K562 (cell line): ENCODE measurements at regions not wholly inside any gene's neighbourhood (a gene's known extent, or its start where the extent isn't known, plus 50 kb on each side); places are given as distances from the start of the nearest gene placed in this dataset.

ENCODE experiments used
- ATAC-seq: fragments of 200-7000 bp; cut with Tn5 transposase; 3 replicates; pipeline ENCODE4 v1.9.1; 2020; ENCODE audit warnings: moderate library complexity
- BruUV-seq: library from RNA; stranded (reverse); fragments of 400-500 nt; replicated peaks from 2 replicates; lab custom pipeline; 2021; lab: Mats Ljungman, UMichigan
- CTCF ChIA-PET: fragments of 300-600 bp; formaldehyde crosslinking; extraction: SDS; loops from one replicate; lab custom pipeline; 2021; ENCODE audit warnings: low intra/inter-chr PET ratio; lab: Yijun Ruan, JAX
- POLR2A ChIA-PET: fragments of 300-600, 350-650 bp; sonication (Branson Sonifier 250); formaldehyde crosslinking; extraction: SDS; loops from one replicate; lab custom pipeline; 2021; ENCODE audit warnings: antibody characterized with exemption, inconsistent platforms; lab: Yijun Ruan, JAX
- DNase-seq, 4 experiments: peaks; one replicate each; pipeline versions ENCODE4 v3.0.0 to v3.0.0-alpha.2; 2011 to 2018; ENCODE audit warnings: low spot score in 3 of 4, mixed read lengths in 3 of 4; ENCODE audit errors: extremely low read depth in 1 of 4
- FAIRE-seq: peaks from 2 replicates; lab custom pipeline; 2011; peaks lifted over from hg19 to GRCh38; lab: Jason Lieb, UNC
- H2AFZ ChIP-seq: 2 replicates; pipeline ENCODE4 v1.6.0; 2011; ENCODE audit warnings: low read depth, low read length, control low read depth, inconsistent platforms
- H3K27ac ChIP-seq: fragments of 200-600 bp; 3 replicates; pipeline ENCODE4 v1.8.0; 2011; ENCODE audit warnings: low read depth, mild to moderate bottlenecking, control low read depth, inconsistent platforms, low read length, moderate library complexity, mixed read lengths; ENCODE audit errors: extremely low read depth
- H3K27me3 ChIP-seq, 2 experiments: fragments of 300-600 bp in 1 of 2; 2 replicates in 1 of 2; 3 replicates in 1 of 2; pipeline versions ENCODE4 v1.6.0 to v1.8.0; 2011; ENCODE audit warnings: inconsistent platforms in 2 of 2, low read length in 2 of 2, mild to moderate bottlenecking in 1 of 2, mixed read lengths in 1 of 2, moderate library complexity in 1 of 2; ENCODE audit not compliant: control insufficient read depth in 2 of 2, insufficient read depth in 2 of 2
- H3K36me3 ChIP-seq: fragments of 300-600 bp; 3 replicates; pipeline ENCODE4 v1.8.0; 2011; ENCODE audit warnings: mild to moderate bottlenecking, low read length, inconsistent platforms; ENCODE audit not compliant: control insufficient read depth, insufficient read depth
- H3K4me1 ChIP-seq, 2 experiments: fragments of 200-600 bp in 1 of 2; replicated peaks in 1 of 2; 2 replicates in 1 of 2; 3 replicates in 1 of 2; pipeline versions ENCODE4 v1.5.1 to v1.8.0; 2011; ENCODE audit warnings: inconsistent platforms in 2 of 2, low read length in 2 of 2, mild to moderate bottlenecking in 1 of 2, mixed read lengths in 1 of 2, moderate library complexity in 1 of 2; ENCODE audit not compliant: control insufficient read depth in 2 of 2, insufficient read depth in 2 of 2
- H3K4me2 ChIP-seq: 2 replicates; pipeline ENCODE4 v1.6.1; 2011; ENCODE audit warnings: low read length, control low read depth, inconsistent platforms, mixed read lengths; ENCODE audit not compliant: insufficient read depth
- H3K4me3 ChIP-seq: fragments of 200-600 bp; sonication (generic), shearing (Covaris generic); 2 replicates; pipeline ENCODE4 v1.5.1; 2016; ENCODE audit warnings: control low read depth, inconsistent platforms
- H3K79me2 ChIP-seq: fragments of 200-600 bp; 3 replicates; pipeline ENCODE4 v1.8.0; 2011; ENCODE audit warnings: low read length, inconsistent platforms; ENCODE audit not compliant: control insufficient read depth, insufficient read depth
- H3K9ac ChIP-seq, 2 experiments: 2 replicates each; pipeline versions ENCODE4 v1.6.0 to v1.6.1; 2011; ENCODE audit warnings: low read depth in 2 of 2, low read length in 2 of 2, control low read depth in 1 of 2, inconsistent platforms in 1 of 2, mild to moderate bottlenecking in 1 of 2, mixed read lengths in 1 of 2; ENCODE audit not compliant: insufficient read depth in 1 of 2
- H3K9me1 ChIP-seq: one replicate; pipeline ENCODE4 v1.6.0; 2011; ENCODE audit warnings: inconsistent platforms, mild to moderate bottlenecking, low read length, moderate library complexity; ENCODE audit not compliant: control insufficient read depth, insufficient read depth
- H3K9me3 ChIP-seq: replicated peaks from 2 replicates; pipeline ENCODE4 v1.5.1; 2011; ENCODE audit warnings: low read depth, low read length, inconsistent platforms; ENCODE audit not compliant: control insufficient read depth, insufficient read depth
- H4K20me1 ChIP-seq: replicated peaks from 2 replicates; pipeline ENCODE4 v1.6.1; 2011; ENCODE audit warnings: low read length, inconsistent platforms, mixed read lengths; ENCODE audit not compliant: control insufficient read depth, insufficient read depth
- CREM ChIP-seq: IDR thresholded peaks from 2 replicates; pipeline ENCODE4 v1.6.1; 2014; ENCODE audit warnings: antibody characterized with exemption, low read depth
- HNRNPH1 ChIP-seq: fragments of 200-400 bp; formaldehyde crosslinking; optimal IDR thresholded peaks from 2 replicates; pipeline ENCODE3; 2017; ENCODE audit warnings: low read depth, mild to moderate bottlenecking, low read length, moderate library complexity
- NFYB ChIP-seq: IDR thresholded peaks from 2 replicates; pipeline ENCODE4 v1.6.1; 2011; ENCODE audit warnings: mild to moderate bottlenecking, moderate library complexity; ENCODE audit not compliant: insufficient read length; ENCODE audit errors: extremely low read depth
- RBM17 ChIP-seq: fragments of 200-400 bp; formaldehyde crosslinking; IDR thresholded peaks from 2 replicates; pipeline ENCODE4 v1.6.1; 2017; ENCODE audit warnings: low read depth, mild to moderate bottlenecking, low read length, borderline replicate concordance
- SIN3A ChIP-seq, 2 experiments: fragments of 150-350 bp in 1 of 2; IDR thresholded peaks; 2 replicates each; pipeline ENCODE4 v1.6.1; 2011 to 2016; ENCODE audit warnings: borderline replicate concordance in 2 of 2, low read depth in 2 of 2, low read length in 2 of 2, mild to moderate bottlenecking in 2 of 2, moderate library complexity in 2 of 2; ENCODE audit not compliant: control insufficient read depth in 1 of 2
- ZBTB8A ChIP-seq: fragments of 450-650 bp; IDR thresholded peaks from 2 replicates; pipeline ENCODE4 v1.6.1; 2018; ENCODE audit warnings: mild to moderate bottlenecking, moderate library complexity; ENCODE audit not compliant: partially characterized antibody
- ZNF324 ChIP-seq: fragments of 250-450 bp; sonication (Bioruptor Pico); IDR thresholded peaks from 2 replicates; pipeline ENCODE4 v1.4.0; 2020; ENCODE audit warnings: mild to moderate bottlenecking
- ZNF583 ChIP-seq: fragments of 250-450 bp; sonication (Bioruptor Pico); IDR thresholded peaks from 2 replicates; pipeline ENCODE4 v1.4.0; 2020
- WGBS: fragments of 100-300 bp; shearing (Covaris generic); methylation state at CpG from one replicate; pipeline ENCODE4 v1.1.6; 2016; ENCODE audit warnings: low coverage, mixed read lengths; ENCODE audit not compliant: insufficient coverage; ENCODE audit errors: missing lambda C conversion rate; 5-methylcytosine and 5-hydroxymethylcytosine counted together
- in situ Hi-C: fragments of 300-500 bp; cut with MboI; formaldehyde crosslinking; loops from 4 replicates; pipeline ENCODE4 v1.15.0; 2018; ENCODE audit warnings: inconsistent platforms, mixed read lengths
- intact Hi-C: fragments of 100-400 bp; cut with micrococcal nuclease; formaldehyde crosslinking; loops from 2 replicates; pipeline ENCODE4 v1.14.2; 2022
- TF ChIP-seq, protein P1 (sequence below): fragments of 250-450 bp; sonication (Bioruptor Pico); IDR thresholded peaks from 2 replicates; pipeline ENCODE4 v1.5.0; 2022; ENCODE audit warnings: mild to moderate bottlenecking
- TF ChIP-seq, protein P2 (sequence below), 3 experiments: fragments of 200-800 bp in 1 of 3; fragments of 250-450 bp in 1 of 3; fragments of 450-650 bp in 1 of 3; sonication (Bioruptor Pico) in 1 of 3; sonication (Bioruptor generic) in 1 of 3; formaldehyde crosslinking in 1 of 3; IDR thresholded peaks; 2 replicates each; pipeline versions ENCODE4 v1.6.1 to v1.8.0; 2016 to 2022; ENCODE audit warnings: mild to moderate bottlenecking in 2 of 3, missing genetic modification characterization in 2 of 3, missing compliant biosample characterization in 1 of 3, moderate library complexity in 1 of 3

DNA sequence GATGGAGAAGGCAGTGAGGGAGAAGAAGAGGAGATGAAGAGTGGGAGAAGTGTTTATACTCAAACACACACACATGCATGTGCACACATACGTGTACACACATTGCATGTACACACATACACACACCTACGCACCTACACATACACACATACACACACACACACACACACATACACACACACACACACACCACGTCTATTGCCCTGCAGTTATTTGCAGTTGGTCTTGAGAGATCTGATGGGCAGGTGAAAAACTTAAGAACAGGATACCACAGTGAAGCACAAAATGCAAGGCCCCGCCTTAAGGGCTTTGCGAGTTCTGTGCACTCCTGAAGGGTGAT lies 190.2 kb downstream of the MYCN start:
- Histone ChIP-seq H3K27me3 (no peaks in the 10 kb centered on the region), H3K9me1 (no peaks in the 10 kb centered on the region), H2AFZ (no peak overlapping the region), H3K9ac (no peak overlapping the region), H3K9me3 (no peaks in the 10 kb centered on the region), H3K4me3 (no peak overlapping the region), H4K20me1 (no peaks in the 10 kb centered on the region), H3K4me2 (no peak overlapping the region), H3K36me3 (no peaks in the 10 kb centered on the region), H3K4me1 (no peaks in the 10 kb centered on the region), H3K79me2 (no peaks in the 10 kb centered on the region), H3K27ac (no peak overlapping the region)
- DNase-seq (no peak), FAIRE-seq (no peak), ATAC-seq (no peak)
- WGBS, result 0% methylated on average over 5 of the region's 5 CpGs
- no peak for TF ChIP-seq NFYB
- no peak for TF ChIP-seq SIN3A (IDR thresholded peaks at IDR 0.05; ENCODE audit: borderline replicate concordance in 2 of 2, control insufficient read depth in 1 of 2, low read depth in 2 of 2, low read length in 2 of 2)
- TF ChIP-seq ZNF324 (CRISPR knock-in tag), result no peak
- no peak for TF ChIP-seq ZNF583 (CRISPR knock-in tag)
- no peak for TF ChIP-seq HNRNPH1
- no peak for TF ChIP-seq CREM
- TF ChIP-seq, protein P1, sequence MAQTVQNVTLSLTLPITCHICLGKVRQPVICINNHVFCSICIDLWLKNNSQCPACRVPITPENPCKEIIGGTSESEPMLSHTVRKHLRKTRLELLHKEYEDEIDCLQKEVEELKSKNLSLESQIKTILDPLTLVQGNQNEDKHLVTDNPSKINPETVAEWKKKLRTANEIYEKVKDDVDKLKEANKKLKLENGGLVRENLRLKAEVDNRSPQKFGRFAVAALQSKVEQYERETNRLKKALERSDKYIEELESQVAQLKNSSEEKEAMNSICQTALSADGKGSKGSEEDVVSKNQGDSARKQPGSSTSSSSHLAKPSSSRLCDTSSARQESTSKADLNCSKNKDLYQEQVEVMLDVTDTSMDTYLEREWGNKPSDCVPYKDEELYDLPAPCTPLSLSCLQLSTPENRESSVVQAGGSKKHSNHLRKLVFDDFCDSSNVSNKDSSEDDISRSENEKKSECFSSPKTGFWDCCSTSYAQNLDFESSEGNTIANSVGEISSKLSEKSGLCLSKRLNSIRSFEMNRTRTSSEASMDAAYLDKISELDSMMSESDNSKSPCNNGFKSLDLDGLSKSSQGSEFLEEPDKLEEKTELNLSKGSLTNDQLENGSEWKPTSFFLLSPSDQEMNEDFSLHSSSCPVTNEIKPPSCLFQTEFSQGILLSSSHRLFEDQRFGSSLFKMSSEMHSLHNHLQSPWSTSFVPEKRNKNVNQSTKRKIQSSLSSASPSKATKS (CRISPR knock-in tag), result no peak
- no peak for TF ChIP-seq ZBTB8A
- TF ChIP-seq RBM17, result no peak
- TF ChIP-seq, protein P2, sequence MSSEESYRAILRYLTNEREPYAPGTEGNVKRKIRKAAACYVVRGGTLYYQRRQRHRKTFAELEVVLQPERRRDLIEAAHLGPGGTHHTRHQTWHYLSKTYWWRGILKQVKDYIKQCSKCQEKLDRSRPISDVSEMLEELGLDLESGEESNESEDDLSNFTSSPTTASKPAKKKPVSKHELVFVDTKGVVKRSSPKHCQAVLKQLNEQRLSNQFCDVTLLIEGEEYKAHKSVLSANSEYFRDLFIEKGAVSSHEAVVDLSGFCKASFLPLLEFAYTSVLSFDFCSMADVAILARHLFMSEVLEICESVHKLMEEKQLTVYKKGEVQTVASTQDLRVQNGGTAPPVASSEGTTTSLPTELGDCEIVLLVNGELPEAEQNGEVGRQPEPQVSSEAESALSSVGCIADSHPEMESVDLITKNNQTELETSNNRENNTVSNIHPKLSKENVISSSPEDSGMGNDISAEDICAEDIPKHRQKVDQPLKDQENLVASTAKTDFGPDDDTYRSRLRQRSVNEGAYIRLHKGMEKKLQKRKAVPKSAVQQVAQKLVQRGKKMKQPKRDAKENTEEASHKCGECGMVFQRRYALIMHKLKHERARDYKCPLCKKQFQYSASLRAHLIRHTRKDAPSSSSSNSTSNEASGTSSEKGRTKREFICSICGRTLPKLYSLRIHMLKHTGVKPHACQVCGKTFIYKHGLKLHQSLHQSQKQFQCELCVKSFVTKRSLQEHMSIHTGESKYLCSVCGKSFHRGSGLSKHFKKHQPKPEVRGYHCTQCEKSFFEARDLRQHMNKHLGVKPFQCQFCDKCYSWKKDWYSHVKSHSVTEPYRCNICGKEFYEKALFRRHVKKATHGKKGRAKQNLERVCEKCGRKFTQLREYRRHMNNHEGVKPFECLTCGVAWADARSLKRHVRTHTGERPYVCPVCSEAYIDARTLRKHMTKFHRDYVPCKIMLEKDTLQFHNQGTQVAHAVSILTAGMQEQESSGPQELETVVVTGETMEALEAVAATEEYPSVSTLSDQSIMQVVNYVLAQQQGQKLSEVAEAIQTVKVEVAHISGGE (CRISPR knock-in tag; IDR thresholded peaks at IDR 0.05), result no peak
- intact Hi-C loops (no loop called here), in situ Hi-C loops (no loop called here)
- CTCF ChIA-PET, result no interaction called here
- POLR2A ChIA-PET, result no interaction called here
- no TSS peak for BruUV-seq
